ENCODE measurements at regions not wholly inside any gene's neighbourhood (a gene's known extent, or its start where the extent isn't known, plus 50 kb on each side); places are given as distances from the start of the nearest gene placed in this dataset.

DNA sequence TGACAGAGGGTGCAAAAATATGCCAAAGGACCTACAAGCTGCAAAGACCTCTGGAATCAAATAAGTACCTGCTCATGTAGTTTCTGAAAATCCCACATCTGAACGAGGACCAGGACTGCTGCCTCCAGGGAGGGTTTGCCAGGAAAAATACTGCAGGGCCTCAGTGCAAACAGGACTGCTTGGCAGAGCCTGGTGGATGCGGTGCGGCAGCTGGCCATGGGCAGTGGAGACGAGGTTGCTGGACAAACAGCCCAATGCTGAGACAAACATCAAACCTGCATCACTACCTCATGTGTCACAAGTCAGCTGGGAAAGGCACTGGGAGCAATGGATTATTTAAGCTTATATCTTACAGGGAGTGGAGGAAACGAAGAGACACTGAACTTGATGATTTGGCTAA, 238.8 kb downstream of the PAX1 start (continued):
- TF ChIP-seq ATF2 (IDR thresholded peaks at IDR 0.05; ENCODE audit: low read length): no peak
- TF ChIP-seq NRF1 (IDR thresholded peaks at IDR 0.05; ENCODE audit: low read depth, low read length): no peak
- no peak for TF ChIP-seq GTF2F1 (IDR thresholded peaks at IDR 0.05; ENCODE audit: borderline replicate concordance, low read depth, low read length)

Data from H1 (cell line).